ENCODE measurements at regions not wholly inside any gene's neighbourhood (a gene's known extent, or its start where the extent isn't known, plus 50 kb on each side); places are given as distances from the start of the nearest gene placed in this dataset.

GRCh38 chr18:22284581-22285360 is 115.4 kb downstream of the GATA6 start:
- no peak for TF ChIP-seq CTCF (IDR thresholded peaks at IDR 0.05; ENCODE audit: poor library complexity)
- TF ChIP-seq EZH2 (IDR thresholded peaks at IDR 0.05; ENCODE audit: borderline replicate concordance): no peak
- no peak for TF ChIP-seq EZH2phosphoT487 (IDR thresholded peaks at IDR 0.05; ENCODE audit: low read depth, severe bottlenecking, unreplicated experiment)

Measured in hepatocyte (in vitro differentiated cells).